GM23338 (cell line): ENCODE measurements at regions not wholly inside any gene's neighbourhood (a gene's known extent, or its start where the extent isn't known, plus 50 kb on each side); places are given as distances from the start of the nearest gene placed in this dataset.

Source experiments
- ATAC-seq: fragments of 200-7000 bp; cut with Tn5 transposase; 3 replicates; pipeline ENCODE4 v1.9.1; 2020
- DNase-seq: peaks from one replicate; pipeline ENCODE4 v3.0.0-alpha.2; 2015; ENCODE audit warnings: low spot score
- H2AFZ ChIP-seq: fragments of 200-600 bp; sonication (generic); 2 replicates; pipeline ENCODE4 v1.8.0; 2016; ENCODE audit warnings: antibody characterized with exemption, mild to moderate bottlenecking, moderate library complexity
- H3F3A ChIP-seq: fragments of 200-600 bp; sonication (generic); replicated peaks from 2 replicates; pipeline ENCODE4 v1.8.0; 2017; ENCODE audit warnings: antibody characterized with exemption, mixed run types, low read depth
- H3K27ac ChIP-seq: fragments of 200-600 bp; sonication (generic); 2 replicates; pipeline ENCODE4 v1.6.1; 2016; ENCODE audit warnings: low read depth
- H3K27me3 ChIP-seq: fragments of 200-600 bp; sonication (generic); 2 replicates; pipeline ENCODE4 v1.8.0; 2016; ENCODE audit warnings: mild to moderate bottlenecking, mixed run types, moderate library complexity; ENCODE audit not compliant: insufficient read depth
- H3K36me3 ChIP-seq: fragments of 200-600 bp; sonication (generic); 2 replicates; pipeline ENCODE4 v1.8.0; 2016; ENCODE audit warnings: mild to moderate bottlenecking; ENCODE audit not compliant: insufficient read depth
- H3K4me1 ChIP-seq: fragments of 200-600 bp; sonication (generic); 2 replicates; pipeline ENCODE4 v1.8.0; 2016; ENCODE audit warnings: mild to moderate bottlenecking, moderate library complexity; ENCODE audit not compliant: insufficient read depth
- H3K4me2 ChIP-seq: fragments of 200-600 bp; sonication (generic); 2 replicates; pipeline ENCODE4 v1.7.1; 2017; ENCODE audit warnings: mixed run types
- H3K4me3 ChIP-seq: fragments of 200-600 bp; sonication (generic); 2 replicates; pipeline ENCODE4 v1.6.1; 2016; ENCODE audit warnings: mixed run types
- H3K79me2 ChIP-seq: fragments of 200-600 bp; sonication (generic); replicated peaks from 2 replicates; pipeline ENCODE4 v1.8.0; 2017; ENCODE audit warnings: mild to moderate bottlenecking; ENCODE audit not compliant: insufficient read depth
- H3K9me2 ChIP-seq: fragments of 200-600 bp; sonication (generic); 2 replicates; pipeline ENCODE4 v1.8.0; 2017; ENCODE audit not compliant: insufficient read depth
- H4K20me1 ChIP-seq: fragments of 200-600 bp; sonication (generic); replicated peaks from 2 replicates; pipeline ENCODE4 v1.8.0; 2017; ENCODE audit warnings: mild to moderate bottlenecking; ENCODE audit not compliant: insufficient read depth
- H3K27ac Mint-ChIP-seq: 2 replicates; pipeline ENCODE4 v1.8.0; 2020; ENCODE audit warnings: inconsistent platforms, mild to moderate bottlenecking, moderate library complexity, mixed read lengths
- H3K27me3 Mint-ChIP-seq: 3 replicates; pipeline ENCODE4 v1.8.0; 2022; ENCODE audit warnings: low read depth, mild to moderate bottlenecking, moderate library complexity, mixed read lengths, inconsistent platforms; ENCODE audit not compliant: insufficient read depth, poor library complexity
- H3K36me3 Mint-ChIP-seq: 3 replicates; pipeline ENCODE4 v1.8.0; 2021; ENCODE audit warnings: low read depth, mild to moderate bottlenecking, inconsistent platforms, moderate library complexity, mixed read lengths
- H3K4me1 Mint-ChIP-seq: 3 replicates; pipeline ENCODE4 v1.8.0; 2020; ENCODE audit warnings: mild to moderate bottlenecking, inconsistent platforms, mixed read lengths
- H3K4me3 Mint-ChIP-seq: 3 replicates; pipeline ENCODE4 v1.8.0; 2021; ENCODE audit warnings: moderate library complexity, mild to moderate bottlenecking, inconsistent platforms, mixed read lengths
- H3K9me3 Mint-ChIP-seq: 3 replicates; pipeline ENCODE4 v1.8.0; 2020; ENCODE audit warnings: moderate library complexity, mild to moderate bottlenecking, inconsistent platforms, mixed read lengths
- CREB1 ChIP-seq: fragments of 250-450 bp; sonication (Bioruptor Pico); IDR thresholded peaks from 2 replicates; pipeline ENCODE4 v1.5.0; 2020; ENCODE audit warnings: low read depth, mild to moderate bottlenecking, moderate library complexity
- JUNB ChIP-seq: IDR thresholded peaks from one replicate; pipeline ENCODE4 v1.6.1; 2016; ENCODE audit warnings: antibody characterized with exemption; ENCODE audit not compliant: unreplicated experiment
- POLR2AphosphoS5 ChIP-seq: IDR thresholded peaks from 2 replicates; pipeline ENCODE4 v1.6.1; 2016; ENCODE audit warnings: antibody characterized with exemption, low read depth
- STAT1 ChIP-seq: IDR thresholded peaks from one replicate; pipeline ENCODE4 v1.6.1; 2016; ENCODE audit warnings: antibody characterized with exemption; ENCODE audit not compliant: unreplicated experiment
- ZNF462 ChIP-seq: fragments of 250-450 bp; sonication (Bioruptor Pico); IDR thresholded peaks from 2 replicates; pipeline ENCODE4 v1.5.0; 2020; ENCODE audit warnings: mild to moderate bottlenecking, moderate library complexity
- TF ChIP-seq, protein P1 (sequence below): IDR thresholded peaks from one replicate; pipeline ENCODE4 v1.6.1; 2018; ENCODE audit warnings: antibody characterized with exemption; ENCODE audit not compliant: unreplicated experiment

DNA sequence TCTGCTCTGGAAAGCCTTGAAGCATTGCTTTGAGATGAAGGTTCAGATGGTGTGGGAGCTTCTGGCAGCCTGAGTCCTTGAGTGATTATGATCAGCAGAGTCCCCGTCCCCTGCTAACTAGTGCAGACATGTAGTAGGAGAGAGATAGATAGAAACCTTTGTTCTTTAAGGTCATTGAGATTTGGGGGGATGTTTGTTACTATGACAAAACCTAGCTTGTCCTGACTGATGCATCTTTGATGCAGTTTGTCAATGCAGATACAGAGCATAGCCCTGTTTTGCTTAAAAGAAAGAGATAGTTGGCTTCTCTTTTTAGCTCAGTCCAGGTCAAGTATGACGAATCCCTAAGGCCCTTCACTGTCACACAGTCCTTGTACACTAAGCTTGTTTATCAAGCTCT, 274.6 kb upstream of the DPP10 start (continued):
- no peak for TF ChIP-seq ZNF462 (CRISPR knock-in tag)
- no peak for TF ChIP-seq JUNB
- no peak for TF ChIP-seq STAT1
- no peak for TF ChIP-seq POLR2AphosphoS5
- TF ChIP-seq, protein P1, sequence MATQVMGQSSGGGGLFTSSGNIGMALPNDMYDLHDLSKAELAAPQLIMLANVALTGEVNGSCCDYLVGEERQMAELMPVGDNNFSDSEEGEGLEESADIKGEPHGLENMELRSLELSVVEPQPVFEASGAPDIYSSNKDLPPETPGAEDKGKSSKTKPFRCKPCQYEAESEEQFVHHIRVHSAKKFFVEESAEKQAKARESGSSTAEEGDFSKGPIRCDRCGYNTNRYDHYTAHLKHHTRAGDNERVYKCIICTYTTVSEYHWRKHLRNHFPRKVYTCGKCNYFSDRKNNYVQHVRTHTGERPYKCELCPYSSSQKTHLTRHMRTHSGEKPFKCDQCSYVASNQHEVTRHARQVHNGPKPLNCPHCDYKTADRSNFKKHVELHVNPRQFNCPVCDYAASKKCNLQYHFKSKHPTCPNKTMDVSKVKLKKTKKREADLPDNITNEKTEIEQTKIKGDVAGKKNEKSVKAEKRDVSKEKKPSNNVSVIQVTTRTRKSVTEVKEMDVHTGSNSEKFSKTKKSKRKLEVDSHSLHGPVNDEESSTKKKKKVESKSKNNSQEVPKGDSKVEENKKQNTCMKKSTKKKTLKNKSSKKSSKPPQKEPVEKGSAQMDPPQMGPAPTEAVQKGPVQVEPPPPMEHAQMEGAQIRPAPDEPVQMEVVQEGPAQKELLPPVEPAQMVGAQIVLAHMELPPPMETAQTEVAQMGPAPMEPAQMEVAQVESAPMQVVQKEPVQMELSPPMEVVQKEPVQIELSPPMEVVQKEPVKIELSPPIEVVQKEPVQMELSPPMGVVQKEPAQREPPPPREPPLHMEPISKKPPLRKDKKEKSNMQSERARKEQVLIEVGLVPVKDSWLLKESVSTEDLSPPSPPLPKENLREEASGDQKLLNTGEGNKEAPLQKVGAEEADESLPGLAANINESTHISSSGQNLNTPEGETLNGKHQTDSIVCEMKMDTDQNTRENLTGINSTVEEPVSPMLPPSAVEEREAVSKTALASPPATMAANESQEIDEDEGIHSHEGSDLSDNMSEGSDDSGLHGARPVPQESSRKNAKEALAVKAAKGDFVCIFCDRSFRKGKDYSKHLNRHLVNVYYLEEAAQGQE = no peak

DNA sequence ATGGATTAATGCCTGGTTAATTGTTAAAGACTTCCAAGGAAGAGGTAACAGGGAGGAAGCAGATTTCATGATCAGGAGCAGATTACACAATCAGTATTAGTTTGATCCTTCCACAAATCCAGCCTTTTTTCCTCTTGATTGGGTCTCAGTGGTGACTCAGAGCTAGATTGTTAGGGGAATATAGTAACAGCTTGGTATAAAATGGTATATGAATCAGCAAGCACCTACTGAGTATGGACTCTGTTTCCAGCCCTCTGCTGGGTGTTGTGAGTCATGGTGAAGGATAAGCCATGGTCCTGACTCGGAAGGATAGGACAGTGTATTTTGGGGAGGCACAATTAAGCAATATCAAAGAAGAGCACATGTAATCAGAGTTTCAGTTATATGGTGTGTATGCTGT, 272.4 kb upstream of the DPP10 start:
- Histone ChIP-seq H3K27me3 (no peaks in the 10 kb centered on the region), H3K79me2 (no peaks in the 10 kb centered on the region), H3K4me3 (no peak overlapping the region), H3K9me2 (no peaks in the 10 kb centered on the region; the same call in 1 of the 2 replicates), H4K20me1 (no peaks in the 10 kb centered on the region), H2AFZ (no peak overlapping the region), H3K4me2 (no peak overlapping the region), H3F3A (no peaks in the 10 kb centered on the region), H3K27ac (no peak overlapping the region), H3K4me1 (no peaks in the 10 kb centered on the region), H3K36me3 (no peaks in the 10 kb centered on the region)
- H3K4me3 Mint-ChIP-seq = no peak overlapping the region
- H3K36me3 Mint-ChIP-seq = no peaks in the 10 kb centered on the region
- TF ChIP-seq CREB1 = no peak
- H3K27ac Mint-ChIP-seq = no peak overlapping the region
- no peaks in the 10 kb centered on the region for H3K4me1 Mint-ChIP-seq
- H3K9me3 Mint-ChIP-seq = peaks cover 34% of the 10 kb centered on the region
- DNase-seq (no peak), ATAC-seq (no peak)
- H3K27me3 Mint-ChIP-seq = no peaks in the 10 kb centered on the region
